ENCODE measurements at regions not wholly inside any gene's neighbourhood (a gene's known extent, or its start where the extent isn't known, plus 50 kb on each side); places are given as distances from the start of the nearest gene placed in this dataset.

GRCh38 chr11:104488561-104488960 lies 324.6 kb upstream of the PDGFD start:
- in situ Hi-C loops (cut with HindIII; ENCODE audit: low pct_ligation_motif_present, low sequenced_read_pairs), result no loop called here
- H3K4me3 ChIP-seq (ENCODE audit: low read depth, low read length), result no peak overlapping the region
- H3K27me3 ChIP-seq (replicated peaks), result no peaks in the 10 kb centered on the region
- no peak for DNase-seq
- H3K36me3 ChIP-seq (replicated peaks), result no peaks in the 10 kb centered on the region
- no peak overlapping the region for H3K27ac ChIP-seq
- no peak for TF ChIP-seq CTCF (IDR thresholded peaks at IDR 0.05; ENCODE audit: low read depth, low read length, missing control alignments)

- peak; percentile 40 for DNase-seq
- H3K27ac ChIP-seq, result no peak overlapping the region
- H3K36me3 ChIP-seq (replicated peaks), result no peaks in the 10 kb centered on the region
- no peaks in the 10 kb centered on the region for H3K27me3 ChIP-seq (replicated peaks)
- no peak for TF ChIP-seq CTCF (IDR thresholded peaks at IDR 0.05; ENCODE audit: low read depth, low read length, missing control alignments)
- in situ Hi-C loops (cut with HindIII; ENCODE audit: low pct_ligation_motif_present, low sequenced_read_pairs), result no loop called here
- H3K4me3 ChIP-seq (ENCODE audit: low read depth, low read length), result no peak overlapping the region
Observed at GRCh38 chr11:104487046-104487806, 323.3 kb upstream of the PDGFD start.

- no peak overlapping the region for H3K4me3 ChIP-seq (ENCODE audit: low read depth, low read length)
- H3K27me3 ChIP-seq (replicated peaks), result no peaks in the 10 kb centered on the region
- in situ Hi-C loops (cut with HindIII; ENCODE audit: low pct_ligation_motif_present, low sequenced_read_pairs), result no loop called here
- no peak for TF ChIP-seq CTCF (IDR thresholded peaks at IDR 0.05; ENCODE audit: low read depth, low read length, missing control alignments)
- no peak for DNase-seq
- no peak overlapping the region for H3K27ac ChIP-seq
- H3K36me3 ChIP-seq (replicated peaks), result no peaks in the 10 kb centered on the region
Observed at GRCh38 chr11:104484804-104485554, 321.0 kb upstream of the PDGFD start.

- Histone ChIP-seq H3K27ac (no peak overlapping the region), H3K36me3 (replicated peaks) (no peaks in the 10 kb centered on the region), H3K4me3 (ENCODE audit: low read depth, low read length) (no peak overlapping the region), H3K27me3 (replicated peaks) (no peaks in the 10 kb centered on the region)
- no peak for TF ChIP-seq CTCF (IDR thresholded peaks at IDR 0.05; ENCODE audit: low read depth, low read length, missing control alignments)
- DNase-seq, result no peak
- in situ Hi-C loops (cut with HindIII; ENCODE audit: low pct_ligation_motif_present, low sequenced_read_pairs), result no loop called here
Observed at GRCh38 chr11:104476898-104477297, 313.0 kb upstream of the PDGFD start.

GRCh38 chr11:104476454-104476853 lies 312.5 kb upstream of the PDGFD start:
- no peaks in the 10 kb centered on the region for H3K36me3 ChIP-seq (replicated peaks)
- no peaks in the 10 kb centered on the region for H3K27me3 ChIP-seq (replicated peaks)
- no peak for TF ChIP-seq CTCF (IDR thresholded peaks at IDR 0.05; ENCODE audit: low read depth, low read length, missing control alignments)
- in situ Hi-C loops (cut with HindIII; ENCODE audit: low pct_ligation_motif_present, low sequenced_read_pairs), result no loop called here
- no peak overlapping the region for H3K27ac ChIP-seq
- no peak for DNase-seq
- no peak overlapping the region for H3K4me3 ChIP-seq (ENCODE audit: low read depth, low read length)
